ENCODE measurements at regions not wholly inside any gene's neighbourhood (a gene's known extent, or its start where the extent isn't known, plus 50 kb on each side); places are given as distances from the start of the nearest gene placed in this dataset.

GRCh38 chr22:47393191-47393590 is 630.7 kb downstream of the TBC1D22A start:
- Histone ChIP-seq H3K36me3 (no peaks in the 10 kb centered on the region), H3K27ac (no peak overlapping the region), H3K27me3 (no peaks in the 10 kb centered on the region), H3K4me3 (no peak overlapping the region), H3K9me3 (no peaks in the 10 kb centered on the region), H3K4me1 (ENCODE audit: insufficient read depth) (peaks cover 3% of the 10 kb centered on the region)
- peak in 1 of 5 donors; percentile 14 for DNase-seq
- TF ChIP-seq CTCF (IDR thresholded peaks at IDR 0.05) (no peak), POLR2A (IDR thresholded peaks at IDR 0.05) (no peak), EP300 (IDR thresholded peaks at IDR 0.05) (no peak)
- intact Hi-C loops (cut with DNase I): no loop called here
- WGBS, 3 donors: 88 to 90% (median 90%) methylated on average over 8 to 9 of the region's 9 CpGs

- DNase-seq: peak in 1 of 5 donors; percentile 8
Measured at GRCh38 chr22:47392729-47393128, 630.3 kb downstream of the TBC1D22A start.

GRCh38 chr22:47392054-47392347 is 629.6 kb downstream of the TBC1D22A start:
- Histone ChIP-seq H3K36me3 (no peaks in the 10 kb centered on the region), H3K4me3 (no peak overlapping the region), H3K4me1 (ENCODE audit: insufficient read depth) (peaks cover 3% of the 10 kb centered on the region), H3K27me3 (no peaks in the 10 kb centered on the region), H3K27ac (no peak overlapping the region), H3K9me3 (no peaks in the 10 kb centered on the region)
- WGBS, 3 donors: 69 to 80% (median 79%) methylated on average over 11 of the region's 11 CpGs
- DNase-seq: no peak
- TF ChIP-seq CTCF (IDR thresholded peaks at IDR 0.05): no peak
- intact Hi-C loops (cut with DNase I): no loop called here

More at GRCh38 chr22:47392729-47393128, 630.3 kb downstream of the TBC1D22A start:
- Histone ChIP-seq H3K27ac (no peak overlapping the region), H3K4me3 (no peak overlapping the region), H3K36me3 (no peaks in the 10 kb centered on the region), H3K4me1 (ENCODE audit: insufficient read depth) (peaks cover 3% of the 10 kb centered on the region), H3K27me3 (no peaks in the 10 kb centered on the region), H3K9me3 (no peaks in the 10 kb centered on the region)
- TF ChIP-seq EP300 (IDR thresholded peaks at IDR 0.05) (no peak), CTCF (IDR thresholded peaks at IDR 0.05) (no peak), POLR2A (IDR thresholded peaks at IDR 0.05) (no peak)
- 76 to 79% (median 78%) methylated on average over 8 of the region's 8 CpGs for WGBS, 3 donors
- intact Hi-C loops (cut with DNase I): no loop called here

GRCh38 chr22:47391169-47392053 is 629.0 kb downstream of the TBC1D22A start:
- intact Hi-C loops (cut with DNase I): no loop called here
- Histone ChIP-seq H3K36me3 (no peaks in the 10 kb centered on the region), H3K4me1 (ENCODE audit: insufficient read depth) (peaks cover 3% of the 10 kb centered on the region), H3K9me3 (no peaks in the 10 kb centered on the region), H3K27me3 (no peaks in the 10 kb centered on the region), H3K4me3 (no peak overlapping the region), H3K27ac (no peak overlapping the region)
- TF ChIP-seq EP300 (IDR thresholded peaks at IDR 0.05) (no peak), POLR2A (IDR thresholded peaks at IDR 0.05) (no peak), CTCF (IDR thresholded peaks at IDR 0.05) (no peak)
- WGBS, 3 donors: 79 to 82% (median 82%) methylated on average over 21 to 23 of the region's 23 CpGs
- DNase-seq: peak in 1 of 5 donors; percentile 21
